ENCODE measurements at regions not wholly inside any gene's neighbourhood (a gene's known extent, or its start where the extent isn't known, plus 50 kb on each side); places are given as distances from the start of the nearest gene placed in this dataset.

DNA sequence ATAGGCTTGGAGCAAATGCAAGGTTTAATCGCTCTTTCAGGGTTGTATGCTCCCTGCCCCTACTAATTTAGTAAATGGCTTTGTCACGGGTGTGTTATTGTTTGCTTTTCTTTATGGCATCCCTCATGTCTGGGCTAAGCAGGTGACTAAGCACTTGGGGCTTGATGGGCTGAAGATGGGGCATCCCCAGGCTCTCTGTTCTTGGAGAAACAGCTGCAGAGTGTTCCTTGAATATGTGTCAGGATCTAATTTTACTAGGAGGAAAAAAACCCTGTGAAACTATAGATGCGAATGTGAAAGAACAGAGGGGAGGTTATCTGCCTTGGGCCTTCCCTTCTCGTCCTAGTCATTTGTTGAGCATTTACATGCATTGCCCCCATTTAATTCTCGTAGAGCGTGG is 94.7 kb upstream of the TAF1B start:
- no peak for TF ChIP-seq CTCF (conservative IDR thresholded peaks at IDR 0.05; ENCODE audit: low read depth, low read length)
- TF ChIP-seq EZH2 (IDR thresholded peaks at IDR 0.05; ENCODE audit: borderline replicate concordance, low read depth, low read length, poor library complexity, severe bottlenecking), result no peak

Data from A673 (cell line).